IPS-NIHi7 (cell line): ENCODE measurements at regions not wholly inside any gene's neighbourhood (a gene's known extent, or its start where the extent isn't known, plus 50 kb on each side); places are given as distances from the start of the nearest gene placed in this dataset.
"Not testable (repeated sequence)": the region's sequence is repeated elsewhere in the genome, so short reads cannot be mapped to it uniquely, and the experiment has no call there.

Experiments used
- DNase-seq: peaks from one replicate; pipeline ENCODE4 v3.0.0; 2012; ENCODE audit warnings: mixed read lengths; ENCODE audit errors: extremely low spot score

DNA sequence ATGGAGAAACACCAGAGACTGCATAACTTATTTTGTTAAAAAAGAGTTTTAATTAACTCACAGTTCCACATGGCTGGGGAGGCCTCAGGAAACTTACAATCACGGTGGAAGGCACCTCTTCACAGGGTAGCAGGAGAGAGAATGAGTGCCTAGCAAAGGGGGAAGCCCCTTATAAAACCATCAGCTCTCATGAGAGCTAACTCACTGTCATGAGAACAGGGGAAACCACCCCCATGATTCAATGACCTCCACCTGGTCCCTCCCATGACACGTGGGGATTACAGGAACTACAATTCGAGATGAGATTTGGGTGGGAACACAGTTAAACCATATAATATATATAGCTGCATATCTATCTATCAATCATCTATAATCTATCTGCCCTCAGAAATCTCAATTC is 153.1 kb upstream of the PROK2 start:
- DNase-seq: not testable (repeated sequence)

DNA sequence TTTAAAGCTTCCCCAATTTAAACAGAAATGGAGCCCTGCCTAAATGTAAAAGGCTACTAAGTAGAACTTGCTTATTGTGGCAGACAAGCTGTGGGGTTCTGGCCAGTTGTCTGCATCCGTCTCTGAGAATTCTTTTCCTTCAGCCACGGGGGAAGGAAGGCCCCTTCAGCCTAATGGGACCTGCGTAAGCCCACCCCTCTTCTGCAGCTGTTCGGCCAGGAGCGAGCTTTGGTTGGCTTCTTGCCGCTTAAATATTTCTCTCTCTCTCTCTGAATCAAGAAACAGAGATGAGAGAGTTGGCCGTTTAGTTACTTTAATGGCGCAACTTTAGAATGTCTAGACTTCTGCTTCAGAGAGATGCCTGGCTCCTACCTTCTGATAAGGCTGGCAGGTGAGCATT is 151.7 kb upstream of the PROK2 start:
- DNase-seq: no peak

DNA sequence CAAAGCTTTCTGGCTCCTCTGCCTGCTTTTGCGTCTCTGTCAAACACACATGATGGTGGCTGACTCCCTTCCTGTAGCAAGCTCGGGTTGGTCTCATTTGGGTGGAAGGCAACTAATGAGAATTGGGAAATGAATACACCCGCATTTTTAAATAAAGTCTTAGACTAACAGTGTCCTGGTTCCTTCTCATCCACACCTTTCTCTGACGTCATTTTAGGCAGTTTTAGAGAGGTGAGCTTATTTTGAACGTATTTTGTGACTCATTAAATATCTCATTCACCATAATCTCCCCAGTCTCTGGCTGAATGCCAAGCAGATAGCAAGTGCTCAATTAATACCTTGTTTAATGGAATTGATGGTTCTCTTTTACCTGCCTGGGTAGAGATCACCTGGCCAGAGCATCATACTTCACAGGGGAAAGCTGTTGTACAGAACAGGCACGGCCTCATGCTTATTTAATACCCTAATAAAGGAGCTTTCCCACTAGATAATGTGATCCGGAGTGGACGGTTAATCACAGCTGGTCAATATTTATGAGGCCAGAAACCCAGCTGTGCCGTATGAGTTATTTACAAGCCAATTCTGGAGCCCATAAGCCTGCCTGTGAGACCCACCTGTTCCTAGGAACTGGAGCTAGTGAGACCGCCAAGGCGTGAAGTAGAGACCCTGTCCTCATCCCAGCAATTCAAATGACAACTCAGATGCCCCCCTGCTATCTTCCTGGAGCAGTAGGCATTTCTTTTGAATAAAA is 149.7 kb upstream of the PROK2 start:
- no peak for DNase-seq

DNA sequence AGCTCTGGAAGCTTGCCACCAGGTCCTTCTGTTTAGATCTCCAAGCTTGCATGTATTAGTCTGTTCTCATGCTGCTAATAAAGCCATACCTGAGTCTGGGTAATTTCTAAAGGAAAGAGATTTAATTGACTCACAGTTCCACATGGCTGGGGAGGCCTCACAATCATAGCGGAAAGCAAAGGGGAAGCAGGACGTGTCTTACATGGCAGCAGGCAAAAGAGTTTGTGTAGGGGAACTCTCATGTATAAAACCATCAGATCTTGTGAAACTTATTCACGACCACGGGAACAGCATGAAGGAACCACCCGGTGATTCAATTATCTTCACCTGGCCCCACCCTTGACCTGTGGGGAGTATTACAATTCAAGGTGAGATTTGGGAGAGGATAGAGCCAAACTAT is 147.0 kb upstream of the PROK2 start:
- DNase-seq: no peak

- peak; percentile 71 for DNase-seq
These were observed 145.4 kb upstream of the PROK2 start for GRCh38 chr3:71930056-71930991.

GRCh38 chr3:71928212-71928611 is 143.3 kb upstream of the PROK2 start:
- DNase-seq: no peak

GRCh38 chr3:71927505-71928066 is 142.6 kb upstream of the PROK2 start:
- no peak for DNase-seq

DNA sequence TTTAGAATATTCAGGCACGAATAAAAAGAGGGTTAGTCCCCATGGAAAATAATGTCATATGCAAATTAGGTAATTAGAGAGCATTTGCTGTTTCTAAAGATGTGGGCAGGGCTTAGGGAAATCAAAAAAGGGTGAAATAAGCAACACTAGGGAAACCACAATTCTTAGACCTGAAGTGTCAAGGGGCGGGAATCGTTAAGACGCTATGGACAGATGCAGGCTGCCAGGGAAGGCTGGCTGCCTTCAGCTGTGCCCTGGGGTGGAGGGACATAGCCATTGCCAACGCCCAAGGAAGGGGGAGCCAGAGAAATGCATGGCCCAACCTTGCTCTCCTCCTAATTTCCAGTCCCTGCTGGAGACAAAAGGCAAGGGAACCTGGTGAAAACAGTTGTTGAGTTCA is 141.7 kb upstream of the PROK2 start:
- peak; percentile 27 for DNase-seq

DNA sequence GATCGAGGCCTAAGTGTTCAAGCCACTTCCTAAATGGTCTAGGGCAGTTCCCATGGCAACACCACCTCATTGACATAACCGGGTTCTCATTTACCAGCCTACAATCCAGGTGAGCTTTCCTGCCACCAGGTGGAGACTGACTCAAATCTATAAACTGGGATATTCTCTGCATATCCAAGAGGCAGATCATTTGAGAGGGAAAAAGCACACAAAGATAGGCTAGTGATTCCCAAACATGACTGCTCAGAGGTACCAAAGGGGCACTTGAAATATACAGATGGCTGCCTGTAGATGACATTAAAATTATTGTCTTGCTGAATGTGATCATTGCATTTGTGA is 141.3 kb upstream of the PROK2 start:
- DNase-seq: peak; percentile 81

GRCh38 chr3:71925511-71926261 is 140.7 kb upstream of the PROK2 start:
- not testable (repeated sequence) for DNase-seq

DNA sequence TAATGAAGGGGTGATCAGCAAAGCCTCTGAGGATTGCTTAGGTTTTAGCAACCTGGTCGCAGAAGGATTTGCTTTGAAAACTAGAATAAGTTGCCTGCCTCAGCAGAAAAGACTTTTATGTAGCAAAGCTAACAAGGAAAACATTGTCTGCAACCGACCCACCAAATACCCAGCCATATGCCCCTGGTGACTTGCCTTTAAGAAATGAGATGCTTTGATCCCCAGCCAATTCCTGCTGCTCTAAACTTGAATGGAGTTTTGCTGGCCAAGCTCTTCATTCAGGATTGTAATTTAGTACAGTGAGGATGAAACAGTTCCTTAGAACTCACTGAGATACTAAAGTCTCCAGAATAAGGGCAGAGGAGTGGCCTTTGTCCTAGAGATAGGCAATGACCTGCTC is 139.8 kb upstream of the PROK2 start:
- no peak for DNase-seq

DNA sequence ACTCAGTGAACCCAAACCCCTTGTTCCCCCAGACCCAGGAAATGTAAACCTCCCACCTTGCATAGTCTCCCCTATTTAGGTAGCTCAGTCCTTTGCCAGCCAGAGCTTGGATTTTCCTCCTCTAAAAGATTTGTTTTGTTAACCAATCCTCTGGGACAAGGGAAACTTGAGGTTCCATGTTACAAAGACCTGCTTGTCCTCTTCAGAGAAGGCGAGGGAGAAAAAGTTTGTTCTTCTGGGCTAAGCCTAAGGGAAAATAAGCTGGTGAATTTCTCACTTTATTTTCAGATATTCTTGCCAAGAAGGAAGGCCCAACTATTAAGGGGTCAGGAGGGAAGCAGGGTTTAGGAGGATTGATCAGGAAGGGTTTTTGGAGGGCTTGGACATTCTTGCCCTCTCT is 136.1 kb upstream of the PROK2 start:
- DNase-seq: no peak

- DNase-seq: no peak
These were observed 134.6 kb upstream of the PROK2 start for GRCh38 chr3:71919572-71919971.

DNA sequence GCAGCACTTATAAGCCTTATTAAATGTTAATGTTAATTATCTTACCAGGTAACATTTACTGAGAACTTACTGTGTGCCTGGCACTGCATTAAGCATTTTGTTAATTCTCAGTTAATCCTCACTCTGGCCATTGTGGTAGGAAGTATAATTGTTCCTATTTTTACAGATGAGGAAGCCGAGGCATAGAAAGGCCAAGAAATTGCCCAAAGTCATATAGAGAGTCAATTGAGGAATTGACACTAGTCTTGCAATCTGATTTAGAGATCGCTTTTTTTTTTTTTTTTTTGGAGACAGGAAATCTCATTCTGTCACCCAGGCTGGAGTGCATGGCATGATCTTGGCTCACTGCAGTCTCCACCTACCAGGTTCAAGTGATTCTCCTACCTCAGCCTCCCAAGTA is 132.6 kb upstream of the PROK2 start:
- no peak for DNase-seq

DNA sequence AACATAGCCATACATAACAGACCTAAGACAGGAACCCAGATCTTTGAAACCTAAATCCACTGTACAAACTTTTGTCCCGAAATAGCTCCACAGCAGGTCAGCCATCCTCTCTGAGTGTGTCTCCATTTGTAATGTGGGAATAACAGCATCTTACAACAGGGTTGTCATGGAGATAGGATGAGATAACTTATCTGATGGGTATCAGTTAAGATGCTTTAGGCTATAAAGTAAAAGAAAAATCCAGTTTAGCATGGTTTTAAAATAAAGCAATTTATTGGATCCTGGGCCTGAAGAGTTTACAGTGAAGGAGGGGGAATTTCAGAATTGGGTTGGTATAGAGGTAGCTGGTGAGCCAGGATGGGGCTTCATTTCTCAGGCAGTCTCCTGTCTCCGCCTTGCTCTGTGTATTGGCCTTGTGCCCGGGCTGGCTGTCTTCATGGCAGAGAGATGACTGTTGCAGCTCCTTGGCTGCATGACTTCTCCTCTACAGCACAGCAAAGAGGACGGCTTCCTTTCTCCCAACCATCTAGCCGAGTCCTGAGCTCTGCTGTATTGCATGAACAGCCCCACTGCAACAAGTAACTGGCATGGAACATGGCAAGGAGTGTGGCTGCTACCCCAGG is 131.9 kb upstream of the PROK2 start:
- DNase-seq: no peak

DNA sequence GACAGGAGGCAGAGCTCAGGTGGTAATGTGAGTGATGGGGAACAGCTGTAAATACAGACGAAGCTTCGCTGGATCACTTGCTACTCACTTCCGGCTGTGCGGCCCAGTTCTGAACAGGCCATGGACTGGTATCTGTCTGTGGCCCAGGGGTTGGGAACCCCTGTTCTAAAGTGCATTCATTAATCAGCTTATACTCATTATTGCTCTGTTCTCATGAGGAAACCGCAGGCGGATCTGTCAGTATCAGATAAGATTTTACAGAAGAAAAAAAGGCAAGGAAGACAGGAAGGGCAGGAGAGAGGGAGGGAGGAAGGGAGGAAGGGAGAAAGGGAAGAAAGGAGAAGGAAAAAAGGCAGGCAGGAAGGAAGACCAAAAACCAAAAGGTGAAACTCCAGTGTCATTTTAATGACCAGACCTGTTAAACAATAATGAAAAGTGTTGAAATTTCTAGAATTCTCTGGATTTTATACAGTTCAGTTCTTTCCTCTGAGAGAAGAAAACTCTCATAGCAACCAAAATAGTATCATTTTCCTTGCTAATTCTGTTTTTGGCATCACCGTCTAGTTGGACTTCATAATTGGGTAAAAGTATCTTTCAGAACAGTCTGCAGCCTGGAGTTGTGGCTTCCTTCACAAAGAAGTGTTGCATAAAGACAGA is 128.0 kb upstream of the PROK2 start:
- DNase-seq: no peak

- no peak for DNase-seq
These were observed 125.2 kb upstream of the PROK2 start for GRCh38 chr3:71910108-71910507.

- DNase-seq: no peak
These were observed 123.0 kb upstream of the PROK2 start for GRCh38 chr3:71907996-71908395.

- DNase-seq: no peak
These were observed 122.0 kb upstream of the PROK2 start for GRCh38 chr3:71906976-71907375.

GRCh38 chr3:71905426-71905825 is 120.5 kb upstream of the PROK2 start:
- no peak for DNase-seq

- no peak for DNase-seq
These were observed 119.0 kb upstream of the PROK2 start for GRCh38 chr3:71903936-71904335.
